NT2/D1 (cell line): ENCODE measurements at regions not wholly inside any gene's neighbourhood (a gene's known extent, or its start where the extent isn't known, plus 50 kb on each side); places are given as distances from the start of the nearest gene placed in this dataset.
A peak's percentile ranks its signal among the peaks of the same experiment; 100 is the strongest.

Source experiments
- DNase-seq: peaks from one replicate; pipeline ENCODE4 v3.0.0-alpha.2; 2011; ENCODE audit warnings: low read depth, low spot score
- H3K27me3 ChIP-seq: 2 replicates; pipeline ENCODE4 v1.6.0; 2011; ENCODE audit warnings: mild to moderate bottlenecking; ENCODE audit not compliant: insufficient read length, insufficient read depth
- H3K36me3 ChIP-seq: 2 replicates; pipeline ENCODE4 v1.6.1; 2011; ENCODE audit warnings: mild to moderate bottlenecking, low read length, mixed read lengths; ENCODE audit not compliant: insufficient read depth, insufficient read length
- H3K4me1 ChIP-seq: 2 replicates; pipeline ENCODE4 v1.5.1; 2011; ENCODE audit not compliant: insufficient read depth, insufficient read length
- H3K4me3 ChIP-seq: 2 replicates; pipeline ENCODE4 v1.5.1; 2011; ENCODE audit warnings: low read depth; ENCODE audit not compliant: insufficient read length
- H3K9ac ChIP-seq: 2 replicates; pipeline ENCODE4 v1.6.0; 2011; ENCODE audit warnings: low read depth; ENCODE audit not compliant: insufficient read length
- H3K9me3 ChIP-seq: 2 replicates; pipeline ENCODE4 v1.5.1; 2011; ENCODE audit warnings: mild to moderate bottlenecking, low read length; ENCODE audit not compliant: insufficient read depth
- SUZ12 ChIP-seq: IDR thresholded peaks from 2 replicates; pipeline ENCODE4 v1.6.1; 2011; ENCODE audit not compliant: insufficient read length, insufficient read depth; ENCODE audit errors: extremely low read depth
- YY1 ChIP-seq: IDR thresholded peaks from 2 replicates; pipeline ENCODE4 v1.6.1; 2011; ENCODE audit not compliant: insufficient read length, insufficient read depth
- ZNF274 ChIP-seq: IDR thresholded peaks from 2 replicates; pipeline ENCODE4 v1.6.1; 2011; ENCODE audit warnings: mild to moderate bottlenecking, low read depth, low read length

DNA sequence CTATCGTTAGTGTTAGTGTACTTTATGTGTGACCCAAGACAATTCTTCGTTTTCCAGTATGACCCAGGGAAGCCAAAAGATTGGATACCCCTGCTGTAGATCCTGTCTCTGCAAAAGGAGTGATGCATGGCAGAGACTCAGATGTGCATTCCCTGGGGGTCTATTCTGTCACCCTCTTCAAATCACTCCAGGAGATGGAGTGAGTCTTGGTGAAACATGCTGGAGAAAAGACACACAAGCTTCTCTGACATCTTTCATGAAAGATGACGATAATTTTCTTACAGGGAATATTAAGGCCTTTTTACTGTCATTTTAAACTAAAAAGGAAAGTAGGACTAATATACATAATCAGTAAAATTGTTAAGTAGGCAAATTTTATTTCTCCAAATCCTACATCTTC, 437.9 kb upstream of the SOX5 start:
- H3K9ac ChIP-seq: no peak overlapping the region
- DNase-seq: no peak

DNA sequence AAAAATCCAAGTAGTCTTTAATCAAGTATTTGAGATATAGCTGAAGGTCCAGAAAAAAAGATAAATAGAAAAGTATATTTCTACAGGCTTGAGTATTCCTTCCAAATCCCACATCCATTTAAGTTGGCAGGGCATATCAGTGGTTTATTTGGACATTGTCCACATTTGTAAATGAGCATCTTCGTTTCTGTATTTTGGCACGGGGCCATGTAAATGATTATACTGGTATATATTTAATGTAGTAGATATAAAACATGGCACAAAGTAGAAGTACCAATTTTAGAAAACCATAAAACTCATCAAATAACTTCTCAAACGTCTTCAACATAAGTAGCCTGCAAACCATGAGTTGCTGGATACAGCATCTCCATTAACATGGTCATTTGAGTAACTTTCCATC, 437.4 kb upstream of the SOX5 start:
- no peak for TF ChIP-seq SUZ12
- TF ChIP-seq YY1: no peak
- no peak for TF ChIP-seq ZNF274
- Histone ChIP-seq H3K9me3 (peaks cover 18% of the 10 kb centered on the region), H3K36me3 (no peaks in the 10 kb centered on the region), H3K9ac (no peak overlapping the region), H3K4me1 (no peaks in the 10 kb centered on the region), H3K4me3 (no peak overlapping the region), H3K27me3 (no peaks in the 10 kb centered on the region)
- DNase-seq: no peak

More for the DNA sequence above, 437.9 kb upstream of the SOX5 start:
- Histone ChIP-seq H3K4me3 (no peak overlapping the region), H3K9me3 (peaks cover 12% of the 10 kb centered on the region), H3K27me3 (no peaks in the 10 kb centered on the region), H3K4me1 (no peaks in the 10 kb centered on the region), H3K36me3 (no peaks in the 10 kb centered on the region)
- no peak for TF ChIP-seq SUZ12
- no peak for TF ChIP-seq ZNF274

DNA sequence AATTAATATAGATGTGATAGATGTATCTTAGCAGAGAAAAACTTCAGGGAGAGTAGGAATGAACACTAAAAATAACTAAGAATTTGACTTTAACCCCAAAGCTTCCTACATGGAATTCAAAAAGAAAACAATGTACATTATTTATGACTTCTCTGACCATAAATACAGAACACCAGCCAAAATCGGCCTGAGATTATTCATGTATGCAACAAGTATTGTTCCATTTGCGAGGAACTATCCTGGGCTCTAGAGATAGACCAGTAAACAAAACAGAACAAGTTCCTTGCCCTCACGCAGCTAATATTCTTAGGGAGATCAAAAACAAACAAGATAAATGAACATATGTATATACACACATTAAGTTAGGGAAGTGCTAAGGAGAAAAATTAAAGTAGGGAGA, 432.3 kb upstream of the SOX5 start:
- no peak for DNase-seq

DNA sequence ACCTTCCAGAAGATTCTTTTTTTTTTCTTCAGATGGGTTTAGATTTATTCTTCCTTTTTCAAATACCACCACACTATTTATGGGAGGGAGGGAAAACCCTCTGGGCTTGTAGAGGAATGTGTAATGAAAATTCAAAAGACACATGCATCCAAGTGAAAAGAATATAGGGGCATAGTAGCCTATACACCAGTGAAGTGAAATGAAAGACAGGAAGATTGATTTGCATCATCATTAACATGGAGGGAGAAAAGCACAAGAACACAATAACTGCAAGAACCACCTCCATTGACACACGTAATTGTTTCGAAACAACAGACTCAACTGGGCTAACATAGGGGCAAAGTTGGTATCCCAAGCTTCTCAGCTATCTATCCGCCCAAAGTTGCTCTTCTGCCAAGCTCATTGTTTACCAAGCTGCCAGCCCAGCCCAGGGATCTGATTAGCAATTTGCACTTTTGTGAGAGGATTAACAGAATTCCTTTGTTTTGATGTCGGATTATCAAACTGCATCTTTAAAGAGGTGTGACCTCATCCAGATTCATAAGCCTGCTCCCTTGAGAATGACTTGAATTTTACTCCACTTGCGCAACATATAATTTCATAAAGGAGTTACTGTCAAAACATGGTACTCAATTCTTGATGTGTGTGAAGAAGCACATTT, 430.5 kb upstream of the SOX5 start:
- peak; percentile 65 for DNase-seq
- H3K4me1 ChIP-seq: no peaks in the 10 kb centered on the region
- H3K4me3 ChIP-seq: no peak overlapping the region
- TF ChIP-seq ZNF274 (no peak), YY1 (no peak), SUZ12 (no peak)
- H3K27me3 ChIP-seq: no peaks in the 10 kb centered on the region
- peaks cover 10% of the 10 kb centered on the region; the same call in 1 of the 2 replicates for H3K9me3 ChIP-seq
- no peak overlapping the region for H3K9ac ChIP-seq
- no peaks in the 10 kb centered on the region for H3K36me3 ChIP-seq

More for the DNA sequence above, 432.3 kb upstream of the SOX5 start:
- no peak overlapping the region for H3K4me3 ChIP-seq
- no peaks in the 10 kb centered on the region for H3K4me1 ChIP-seq
- no peak overlapping the region for H3K9ac ChIP-seq
- H3K27me3 ChIP-seq: no peaks in the 10 kb centered on the region
- H3K9me3 ChIP-seq: peaks cover 10% of the 10 kb centered on the region; the same call in 1 of the 2 replicates
- no peak for TF ChIP-seq YY1
- no peak for TF ChIP-seq SUZ12
- no peak for TF ChIP-seq ZNF274
- H3K36me3 ChIP-seq: no peaks in the 10 kb centered on the region

DNA sequence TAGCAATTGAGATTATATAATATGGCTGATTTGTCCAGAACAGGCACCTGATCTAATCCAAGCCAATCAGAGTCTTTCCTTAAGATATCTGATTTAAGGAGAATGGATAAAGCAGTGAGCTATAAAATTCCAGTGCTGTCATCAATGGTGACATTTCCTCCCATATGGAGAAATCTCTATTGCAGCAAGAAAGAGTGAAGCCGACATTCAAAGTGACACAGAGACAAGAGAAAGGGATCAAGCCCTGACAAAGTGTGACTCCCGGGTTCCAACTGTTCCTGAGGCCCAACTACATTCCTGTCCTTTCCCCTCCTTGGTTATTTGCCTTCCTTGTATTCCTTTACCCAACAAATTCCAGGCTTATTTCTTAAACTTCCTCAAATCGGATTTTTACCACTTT, 430.0 kb upstream of the SOX5 start:
- Histone ChIP-seq H3K4me1 (no peaks in the 10 kb centered on the region), H3K9ac (no peak overlapping the region), H3K9me3 (peaks cover 10% of the 10 kb centered on the region; the same call in 1 of the 2 replicates), H3K36me3 (no peaks in the 10 kb centered on the region), H3K27me3 (no peaks in the 10 kb centered on the region), H3K4me3 (no peak overlapping the region)
- no peak for TF ChIP-seq YY1
- no peak for TF ChIP-seq ZNF274
- no peak for TF ChIP-seq SUZ12
- DNase-seq: no peak

DNA sequence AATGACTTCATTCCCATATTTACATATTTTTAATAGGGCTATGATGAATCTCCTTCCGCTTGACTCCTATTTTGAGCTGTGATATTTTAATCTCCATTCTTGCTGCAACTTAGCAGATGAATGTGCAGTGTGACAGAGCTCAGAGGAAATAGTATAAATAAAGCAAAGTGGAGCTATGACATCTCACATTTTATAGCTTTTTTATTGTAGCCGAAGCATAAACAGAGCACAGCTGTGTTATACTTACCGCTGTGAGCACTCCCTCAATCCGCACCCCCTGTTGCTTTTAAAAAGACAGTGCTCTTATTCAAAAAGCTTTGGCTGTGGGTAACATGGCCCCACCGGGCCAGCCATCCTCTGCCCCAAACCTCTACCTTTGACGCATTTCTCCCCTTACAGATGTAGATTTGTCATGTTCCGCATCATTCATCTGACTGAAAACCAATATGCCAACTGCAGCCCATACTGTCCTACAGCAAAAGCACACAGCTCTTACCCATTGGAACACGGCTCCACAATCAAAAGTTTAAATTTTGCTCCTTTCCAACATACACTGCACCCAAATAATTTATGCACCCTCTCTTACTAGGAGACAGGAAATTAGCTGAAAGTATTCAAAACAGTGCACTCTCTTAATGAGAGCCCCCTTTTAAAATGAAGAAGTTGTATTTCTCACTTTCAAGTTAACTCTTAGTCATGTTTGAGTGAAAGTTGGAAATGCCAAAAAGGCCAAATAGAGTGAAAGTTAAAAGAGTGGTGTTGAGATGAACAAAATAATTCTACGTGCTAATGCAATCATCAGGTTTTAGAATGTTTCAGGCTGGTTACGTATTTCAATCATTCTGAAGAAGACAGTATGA, 429.3 kb upstream of the SOX5 start:
- Histone ChIP-seq H3K4me3 (no peak overlapping the region), H3K9ac (no peak overlapping the region), H3K9me3 (peaks cover 10% of the 10 kb centered on the region; the same call in 1 of the 2 replicates), H3K4me1 (no peaks in the 10 kb centered on the region), H3K36me3 (no peaks in the 10 kb centered on the region), H3K27me3 (no peaks in the 10 kb centered on the region)
- DNase-seq: no peak
- TF ChIP-seq SUZ12 (no peak), YY1 (no peak), ZNF274 (no peak)

DNA sequence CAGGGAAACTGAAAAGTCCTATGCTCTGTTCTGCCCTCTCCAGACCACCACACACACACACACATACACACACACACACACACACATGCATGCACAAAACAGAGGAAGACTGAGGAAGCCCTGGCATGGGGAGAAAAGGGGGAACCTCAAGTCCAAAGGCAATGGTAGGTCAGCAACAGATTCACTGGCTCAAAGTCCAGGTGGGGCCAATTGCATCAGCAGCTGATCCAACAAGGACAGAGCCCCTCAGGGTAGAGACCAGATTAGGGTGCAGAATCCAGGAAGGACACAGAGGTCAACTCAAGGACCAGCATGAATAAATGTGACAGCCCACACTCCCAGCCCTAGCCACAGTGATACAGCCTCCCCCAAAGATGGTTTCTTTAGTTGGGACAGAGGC, 425.0 kb upstream of the SOX5 start:
- TF ChIP-seq YY1 (no peak), ZNF274 (no peak), SUZ12 (no peak)
- no peak overlapping the region for H3K9ac ChIP-seq
- no peak overlapping the region for H3K4me3 ChIP-seq
- no peak for DNase-seq
- no peaks in the 10 kb centered on the region for H3K9me3 ChIP-seq
- H3K27me3 ChIP-seq: no peaks in the 10 kb centered on the region
- no peaks in the 10 kb centered on the region for H3K4me1 ChIP-seq
- no peaks in the 10 kb centered on the region for H3K36me3 ChIP-seq
